Calu3 (cell line): ENCODE measurements at regions not wholly inside any gene's neighbourhood (a gene's known extent, or its start where the extent isn't known, plus 50 kb on each side); places are given as distances from the start of the nearest gene placed in this dataset.

Source experiments
- BruUV-seq: library from RNA; stranded (reverse); fragments of 400-500 nt; replicated peaks from 2 replicates; lab custom pipeline; 2021; lab: Mats Ljungman, UMichigan
- CTCF ChIA-PET: fragments of 300-600 bp; sonication (Branson Sonifier 250); formaldehyde crosslinking; loops from one replicate; lab custom pipeline; 2022; ENCODE audit warnings: antibody characterized with exemption; lab: Charles Lee
- DNase-seq: peaks from one replicate; pipeline ENCODE4 v3.0.0; 2022
- H3K27ac Mint-ChIP-seq: one replicate; pipeline ENCODE4 v1.8.0; 2022; ENCODE audit warnings: mixed read lengths; ENCODE audit not compliant: unreplicated experiment
- H3K27me3 Mint-ChIP-seq: one replicate; pipeline ENCODE4 v1.8.0; 2022; ENCODE audit warnings: mixed read lengths; ENCODE audit not compliant: unreplicated experiment
- H3K36me3 Mint-ChIP-seq: one replicate; pipeline ENCODE4 v1.8.0; 2022; ENCODE audit warnings: mild to moderate bottlenecking, moderate library complexity, mixed read lengths; ENCODE audit not compliant: insufficient read depth, unreplicated experiment
- H3K4me1 Mint-ChIP-seq: one replicate; pipeline ENCODE4 v1.8.0; 2022; ENCODE audit warnings: mild to moderate bottlenecking, low read depth, mixed read lengths; ENCODE audit not compliant: unreplicated experiment
- H3K4me3 Mint-ChIP-seq: one replicate; pipeline ENCODE4 v1.8.0; 2022; ENCODE audit warnings: mild to moderate bottlenecking, low read depth, moderate library complexity, mixed read lengths; ENCODE audit not compliant: unreplicated experiment
- H3K9me3 Mint-ChIP-seq: one replicate; pipeline ENCODE4 v1.8.0; 2022; ENCODE audit warnings: low read depth, mixed read lengths; ENCODE audit not compliant: unreplicated experiment
- intact Hi-C: fragments of 100-400 bp; cut with micrococcal nuclease; formaldehyde crosslinking; loops from one replicate; pipeline ENCODE4 v1.10.0; 2022; ENCODE audit not compliant: unreplicated experiment
- TF ChIP-seq, protein P1 (sequence below): fragments of 200-600 bp; IDR thresholded peaks from one replicate; pipeline ENCODE4 v1.8.0; 2022; ENCODE audit warnings: antibody characterized with exemption; ENCODE audit not compliant: unreplicated experiment

DNA sequence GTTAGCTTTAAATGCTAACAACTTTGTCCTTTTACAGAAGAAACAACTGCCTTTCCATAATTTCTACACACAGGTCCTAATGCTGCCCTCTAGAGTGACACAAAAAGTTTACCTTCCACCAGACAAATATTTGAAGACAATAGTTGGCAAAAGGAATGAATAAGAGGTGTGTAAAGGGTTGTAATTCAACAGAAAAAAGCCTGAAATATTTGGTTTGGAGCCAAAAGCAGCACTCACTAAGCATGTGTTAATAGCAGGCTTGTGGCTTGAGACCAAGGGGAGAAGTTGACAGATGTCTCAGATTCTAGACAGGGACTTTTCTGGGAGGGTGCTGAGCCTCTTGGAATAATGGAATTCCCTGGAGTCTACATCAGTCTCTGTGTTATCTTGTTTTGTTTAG lies 156.2 kb upstream of the GALNT17 start:
- Mint-ChIP-seq H3K4me3 (no peak overlapping the region), H3K27me3 (no peaks in the 10 kb centered on the region), H3K27ac (no peak overlapping the region), H3K36me3 (no peaks in the 10 kb centered on the region), H3K4me1 (no peaks in the 10 kb centered on the region), H3K9me3 (peaks cover 10% of the 10 kb centered on the region)
- no peak for DNase-seq
- CTCF ChIA-PET, result no interaction called here
- TF ChIP-seq, protein P1, sequence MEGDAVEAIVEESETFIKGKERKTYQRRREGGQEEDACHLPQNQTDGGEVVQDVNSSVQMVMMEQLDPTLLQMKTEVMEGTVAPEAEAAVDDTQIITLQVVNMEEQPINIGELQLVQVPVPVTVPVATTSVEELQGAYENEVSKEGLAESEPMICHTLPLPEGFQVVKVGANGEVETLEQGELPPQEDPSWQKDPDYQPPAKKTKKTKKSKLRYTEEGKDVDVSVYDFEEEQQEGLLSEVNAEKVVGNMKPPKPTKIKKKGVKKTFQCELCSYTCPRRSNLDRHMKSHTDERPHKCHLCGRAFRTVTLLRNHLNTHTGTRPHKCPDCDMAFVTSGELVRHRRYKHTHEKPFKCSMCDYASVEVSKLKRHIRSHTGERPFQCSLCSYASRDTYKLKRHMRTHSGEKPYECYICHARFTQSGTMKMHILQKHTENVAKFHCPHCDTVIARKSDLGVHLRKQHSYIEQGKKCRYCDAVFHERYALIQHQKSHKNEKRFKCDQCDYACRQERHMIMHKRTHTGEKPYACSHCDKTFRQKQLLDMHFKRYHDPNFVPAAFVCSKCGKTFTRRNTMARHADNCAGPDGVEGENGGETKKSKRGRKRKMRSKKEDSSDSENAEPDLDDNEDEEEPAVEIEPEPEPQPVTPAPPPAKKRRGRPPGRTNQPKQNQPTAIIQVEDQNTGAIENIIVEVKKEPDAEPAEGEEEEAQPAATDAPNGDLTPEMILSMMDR, result no peak
- intact Hi-C loops, result no loop called here
- no TSS peak for BruUV-seq

DNA sequence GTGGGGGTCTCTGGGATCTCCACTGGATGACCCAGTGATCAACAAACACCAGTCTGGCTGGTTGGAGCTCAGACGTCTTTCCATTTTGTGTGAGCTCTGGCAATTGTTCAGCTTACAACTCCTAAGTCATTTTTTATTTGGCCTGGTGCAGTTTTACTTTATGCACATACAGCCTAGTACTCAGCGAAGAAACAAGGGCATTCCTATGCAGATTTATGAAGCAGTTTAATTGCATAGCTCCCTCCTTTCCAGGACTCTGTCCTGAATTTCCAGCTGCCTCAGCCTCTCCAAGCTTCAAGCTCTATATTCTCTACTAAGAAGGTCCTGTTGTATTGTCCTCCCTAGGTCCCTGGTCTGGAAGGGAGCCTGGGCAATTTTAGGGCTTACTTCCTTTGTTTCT lies 145.6 kb upstream of the GALNT17 start:
- H3K36me3 Mint-ChIP-seq, result no peaks in the 10 kb centered on the region
- DNase-seq, result no peak
- no peaks in the 10 kb centered on the region for H3K4me1 Mint-ChIP-seq
- no TSS peak for BruUV-seq
- intact Hi-C loops, result no loop called here
- TF ChIP-seq, protein P1, result no peak
- H3K9me3 Mint-ChIP-seq, result peaks cover 7% of the 10 kb centered on the region
- H3K27me3 Mint-ChIP-seq, result no peaks in the 10 kb centered on the region
- CTCF ChIA-PET, result no interaction called here
- no peak overlapping the region for H3K27ac Mint-ChIP-seq
- no peak overlapping the region for H3K4me3 Mint-ChIP-seq

DNA sequence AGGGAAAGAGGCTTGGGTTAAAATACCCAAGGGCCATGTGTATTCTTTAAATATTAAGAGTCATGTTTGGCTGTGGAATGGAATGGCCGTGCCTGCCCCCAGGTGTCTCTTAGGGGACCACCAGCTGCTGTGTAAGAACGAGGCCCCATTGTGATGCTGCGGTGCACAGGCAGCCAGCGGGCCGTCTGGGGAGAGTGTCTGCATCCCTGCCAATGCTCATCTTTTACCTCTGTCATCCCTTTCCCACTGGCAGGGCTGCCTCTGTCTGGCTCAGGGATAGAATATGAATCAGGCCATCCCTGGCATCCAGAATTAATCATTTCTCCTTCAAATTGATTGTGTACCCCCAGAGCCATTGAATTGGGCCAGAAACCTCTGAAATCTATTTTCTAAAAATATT lies 137.8 kb upstream of the GALNT17 start:
- Mint-ChIP-seq H3K9me3 (peaks cover 26% of the 10 kb centered on the region), H3K4me3 (no peak overlapping the region), H3K27ac (no peak overlapping the region), H3K27me3 (no peaks in the 10 kb centered on the region), H3K36me3 (no peaks in the 10 kb centered on the region), H3K4me1 (no peaks in the 10 kb centered on the region)
- intact Hi-C loops, result no loop called here
- CTCF ChIA-PET, result no interaction called here
- no peak for DNase-seq
- BruUV-seq, result no TSS peak
- TF ChIP-seq, protein P1, result no peak

DNA sequence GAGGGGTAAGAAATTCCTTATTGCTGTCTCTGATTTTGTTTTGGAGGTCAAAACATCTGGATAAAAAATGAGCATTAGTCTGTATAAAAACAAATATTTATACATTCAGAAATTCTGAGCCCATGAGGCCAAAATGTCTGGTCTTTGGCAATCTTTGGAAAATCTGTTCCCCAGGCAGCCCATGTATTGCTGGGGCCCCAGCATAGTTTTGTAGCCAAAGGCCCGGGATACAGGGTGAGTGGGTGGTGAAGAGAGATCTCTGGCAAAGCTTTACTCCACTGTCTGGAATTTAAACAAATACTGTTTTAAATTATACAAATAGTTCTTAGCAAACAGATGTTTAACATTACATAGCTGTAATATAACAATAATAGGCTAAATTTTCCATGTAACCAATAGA lies 134.7 kb upstream of the GALNT17 start:
- intact Hi-C loops, result no loop called here
- no peak overlapping the region for H3K27ac Mint-ChIP-seq
- no peaks in the 10 kb centered on the region for H3K27me3 Mint-ChIP-seq
- BruUV-seq, result no TSS peak
- DNase-seq, result no peak
- H3K9me3 Mint-ChIP-seq, result peaks cover 15% of the 10 kb centered on the region
- CTCF ChIA-PET, result no interaction called here
- TF ChIP-seq, protein P1, result no peak
- H3K36me3 Mint-ChIP-seq, result no peaks in the 10 kb centered on the region
- H3K4me1 Mint-ChIP-seq, result no peaks in the 10 kb centered on the region
- H3K4me3 Mint-ChIP-seq, result no peak overlapping the region
